Loucy (cell line): ENCODE measurements at regions not wholly inside any gene's neighbourhood (a gene's known extent, or its start where the extent isn't known, plus 50 kb on each side); places are given as distances from the start of the nearest gene placed in this dataset.

Experiments
- H2AFZ ChIP-seq: fragments of 200-600 bp; sonication (generic); 2 replicates; pipeline ENCODE4 v1.6.0; 2016; ENCODE audit warnings: antibody characterized with exemption, mild to moderate bottlenecking, low read length, moderate library complexity
- H3F3A ChIP-seq: fragments of 200-600 bp; 2 replicates; pipeline ENCODE4 v1.6.0; 2016; ENCODE audit warnings: antibody characterized with exemption, low read depth, mild to moderate bottlenecking
- H3K27me3 ChIP-seq: fragments of 200-600 bp; sonication (generic); 2 replicates; pipeline ENCODE4 v1.6.1; 2014; ENCODE audit warnings: low read length, mild to moderate bottlenecking; ENCODE audit not compliant: insufficient read depth, poor library complexity, severe bottlenecking
- H3K36me3 ChIP-seq: fragments of 200-600 bp; sonication (generic); 2 replicates; pipeline ENCODE4 v1.6.1; 2016; ENCODE audit warnings: low read length; ENCODE audit not compliant: insufficient read depth
- H3K4me1 ChIP-seq: fragments of 200-600 bp; sonication (generic); 2 replicates; pipeline ENCODE4 v1.5.1; 2014; ENCODE audit warnings: low read length, mild to moderate bottlenecking; ENCODE audit not compliant: insufficient read depth, poor library complexity, severe bottlenecking
- H3K4me2 ChIP-seq: fragments of 200-600 bp; sonication (generic); 2 replicates; pipeline ENCODE4 v1.6.0; 2014; ENCODE audit warnings: antibody characterized with exemption, low read length, low read depth, mild to moderate bottlenecking; ENCODE audit not compliant: poor library complexity, severe bottlenecking
- H3K4me3 ChIP-seq: fragments of 200-600 bp; sonication (generic); 2 replicates; pipeline ENCODE4 v1.5.1; 2014; ENCODE audit warnings: low read length, mild to moderate bottlenecking, mixed read lengths; ENCODE audit not compliant: poor library complexity, severe bottlenecking
- H3K79me2 ChIP-seq: fragments of 200-600 bp; sonication (generic); 2 replicates; pipeline ENCODE4 v1.6.1; 2014; ENCODE audit warnings: low read length; ENCODE audit not compliant: insufficient read depth
- H3K9ac ChIP-seq: fragments of 200-600 bp; sonication (generic); 2 replicates; pipeline ENCODE4 v1.6.0; 2014; ENCODE audit warnings: mild to moderate bottlenecking, low read depth, low read length, moderate library complexity; ENCODE audit not compliant: poor library complexity, severe bottlenecking
- H3K9me2 ChIP-seq: fragments of 200-600 bp; sonication (generic); replicated peaks from 2 replicates; pipeline ENCODE4 v1.6.1; 2016; ENCODE audit warnings: low read depth, low read length, mixed read lengths
- H3K9me3 ChIP-seq: fragments of 200-600 bp; sonication (generic); 2 replicates; pipeline ENCODE4 v1.6.1; 2014; ENCODE audit warnings: mild to moderate bottlenecking, antibody characterized with exemption, low read length, low read depth; ENCODE audit not compliant: insufficient read depth
- H4K20me1 ChIP-seq: fragments of 200-600 bp; sonication (generic); 2 replicates; pipeline ENCODE4 v1.6.0; 2014; ENCODE audit warnings: antibody characterized with exemption, low read length, mild to moderate bottlenecking; ENCODE audit not compliant: insufficient read depth, poor library complexity, severe bottlenecking
- EZH2phosphoT487 ChIP-seq: fragments of 200-600 bp; IDR thresholded peaks from 2 replicates; pipeline ENCODE4 v1.6.1; 2018; ENCODE audit warnings: antibody characterized with exemption, mild to moderate bottlenecking, moderate library complexity, borderline replicate concordance
- TF ChIP-seq, protein P1 (sequence below): fragments of 200-600 bp; sonication (generic); conservative IDR thresholded peaks from 2 replicates; pipeline ENCODE4 v1.5.1; 2014; ENCODE audit warnings: mild to moderate bottlenecking, antibody characterized with exemption, low read length

DNA sequence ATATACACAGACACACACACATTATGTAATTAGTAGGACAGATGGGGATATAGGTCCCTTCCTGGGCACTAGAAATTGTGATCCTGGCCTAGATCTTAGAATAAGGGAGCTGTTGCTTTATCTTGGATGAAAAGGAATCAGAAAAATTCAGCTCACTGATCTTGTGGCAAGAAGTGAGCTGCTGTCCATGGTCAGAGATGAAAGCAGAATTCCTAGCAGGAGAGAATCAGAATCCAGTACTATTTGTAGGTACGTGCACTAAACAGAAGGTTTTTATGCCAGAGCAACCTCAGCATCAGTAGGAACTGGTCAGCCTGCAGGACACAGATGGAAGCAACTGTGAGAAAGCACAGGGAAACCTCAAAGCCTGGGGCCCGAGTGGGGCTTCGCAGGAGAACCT is 549.2 kb upstream of the POM121L12 start:
- Histone ChIP-seq H3K4me3 (no peak overlapping the region), H3F3A (no peaks in the 10 kb centered on the region), H3K9me2 (no peaks in the 10 kb centered on the region), H3K79me2 (no peaks in the 10 kb centered on the region), H3K27me3 (no peaks in the 10 kb centered on the region), H4K20me1 (no peaks in the 10 kb centered on the region), H3K36me3 (no peaks in the 10 kb centered on the region), H3K4me2 (no peak overlapping the region), H3K9ac (no peak overlapping the region), H3K9me3 (no peaks in the 10 kb centered on the region), H2AFZ (no peak overlapping the region), H3K4me1 (no peaks in the 10 kb centered on the region)
- no peak for TF ChIP-seq EZH2phosphoT487
- TF ChIP-seq, protein P1, sequence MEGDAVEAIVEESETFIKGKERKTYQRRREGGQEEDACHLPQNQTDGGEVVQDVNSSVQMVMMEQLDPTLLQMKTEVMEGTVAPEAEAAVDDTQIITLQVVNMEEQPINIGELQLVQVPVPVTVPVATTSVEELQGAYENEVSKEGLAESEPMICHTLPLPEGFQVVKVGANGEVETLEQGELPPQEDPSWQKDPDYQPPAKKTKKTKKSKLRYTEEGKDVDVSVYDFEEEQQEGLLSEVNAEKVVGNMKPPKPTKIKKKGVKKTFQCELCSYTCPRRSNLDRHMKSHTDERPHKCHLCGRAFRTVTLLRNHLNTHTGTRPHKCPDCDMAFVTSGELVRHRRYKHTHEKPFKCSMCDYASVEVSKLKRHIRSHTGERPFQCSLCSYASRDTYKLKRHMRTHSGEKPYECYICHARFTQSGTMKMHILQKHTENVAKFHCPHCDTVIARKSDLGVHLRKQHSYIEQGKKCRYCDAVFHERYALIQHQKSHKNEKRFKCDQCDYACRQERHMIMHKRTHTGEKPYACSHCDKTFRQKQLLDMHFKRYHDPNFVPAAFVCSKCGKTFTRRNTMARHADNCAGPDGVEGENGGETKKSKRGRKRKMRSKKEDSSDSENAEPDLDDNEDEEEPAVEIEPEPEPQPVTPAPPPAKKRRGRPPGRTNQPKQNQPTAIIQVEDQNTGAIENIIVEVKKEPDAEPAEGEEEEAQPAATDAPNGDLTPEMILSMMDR = no peak

DNA sequence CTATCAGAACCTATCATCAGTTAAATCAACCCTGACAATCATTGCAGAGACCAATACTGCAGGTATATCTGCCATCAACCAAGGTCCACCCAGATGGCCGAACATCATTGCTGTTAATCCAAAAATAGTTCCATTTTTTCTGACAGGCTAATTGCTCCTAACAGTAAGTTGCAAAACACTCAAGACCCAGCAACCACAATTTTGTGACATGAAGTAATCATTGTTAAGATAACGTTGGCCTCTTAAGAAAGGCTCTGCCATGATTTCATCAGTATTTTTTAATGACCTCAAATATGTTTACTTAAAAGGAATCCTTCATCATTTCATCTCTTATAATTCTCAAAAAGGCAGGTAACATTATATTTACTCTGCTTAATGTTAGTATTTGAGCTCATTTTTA is 553.4 kb upstream of the POM121L12 start:
- TF ChIP-seq, protein P1 = no peak
- TF ChIP-seq EZH2phosphoT487 = no peak
- no peaks in the 10 kb centered on the region for H3F3A ChIP-seq
- no peaks in the 10 kb centered on the region for H3K36me3 ChIP-seq
- H4K20me1 ChIP-seq = no peaks in the 10 kb centered on the region
- no peak overlapping the region for H3K9ac ChIP-seq
- H3K4me2 ChIP-seq = no peak overlapping the region
- no peaks in the 10 kb centered on the region for H3K9me2 ChIP-seq
- no peaks in the 10 kb centered on the region for H3K79me2 ChIP-seq
- no peaks in the 10 kb centered on the region for H3K27me3 ChIP-seq
- no peaks in the 10 kb centered on the region for H3K4me1 ChIP-seq
- H2AFZ ChIP-seq = no peak overlapping the region
- no peaks in the 10 kb centered on the region for H3K9me3 ChIP-seq
- no peak overlapping the region for H3K4me3 ChIP-seq

DNA sequence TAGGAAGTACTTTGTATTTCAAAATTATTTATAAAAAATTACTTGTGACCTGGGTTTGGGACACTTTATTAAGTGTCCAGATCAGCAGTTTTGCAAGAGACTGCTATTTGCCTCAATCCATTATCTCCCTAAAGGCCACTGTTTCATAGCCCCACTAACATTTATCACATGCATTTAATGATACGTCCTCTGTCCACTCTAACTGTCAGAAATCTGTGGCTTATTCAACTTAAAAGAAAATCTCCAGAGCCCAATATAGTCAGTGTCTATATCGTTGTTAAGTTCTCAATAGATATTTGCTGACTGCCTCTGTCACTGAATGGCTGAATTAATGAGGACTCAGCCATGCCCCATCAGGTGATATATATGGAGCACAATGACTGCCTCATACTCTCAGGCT is 553.9 kb upstream of the POM121L12 start:
- no peaks in the 10 kb centered on the region for H3K9me3 ChIP-seq
- H3F3A ChIP-seq = no peaks in the 10 kb centered on the region
- no peaks in the 10 kb centered on the region for H3K36me3 ChIP-seq
- H4K20me1 ChIP-seq = no peaks in the 10 kb centered on the region
- no peak overlapping the region for H3K4me2 ChIP-seq
- no peaks in the 10 kb centered on the region for H3K4me1 ChIP-seq
- no peaks in the 10 kb centered on the region for H3K9me2 ChIP-seq
- H3K4me3 ChIP-seq = no peak overlapping the region
- H3K9ac ChIP-seq = no peak overlapping the region
- no peak overlapping the region for H2AFZ ChIP-seq
- H3K27me3 ChIP-seq = no peaks in the 10 kb centered on the region
- no peaks in the 10 kb centered on the region for H3K79me2 ChIP-seq
- TF ChIP-seq, protein P1 = no peak
- TF ChIP-seq EZH2phosphoT487 = no peak
